OCI-LY7 (cell line): ENCODE measurements at regions not wholly inside any gene's neighbourhood (a gene's known extent, or its start where the extent isn't known, plus 50 kb on each side); places are given as distances from the start of the nearest gene placed in this dataset.

Experiments used
- BruUV-seq: library from RNA; stranded (reverse); fragments of 400-500 nt; replicated peaks from 2 replicates; lab custom pipeline; 2021; lab: Mats Ljungman, UMichigan
- CTCF ChIA-PET: fragments of 300-600 bp; sonication (Branson Sonifier 250); formaldehyde crosslinking; loops from one replicate; lab custom pipeline; 2022; ENCODE audit warnings: antibody characterized with exemption; ENCODE audit not compliant: unreplicated experiment; lab: Charles Lee
- POLR2A ChIA-PET: fragments of 300-600 bp; sonication (Branson Sonifier 250); formaldehyde crosslinking; loops from one replicate; lab custom pipeline; 2022; ENCODE audit warnings: antibody characterized with exemption; lab: Charles Lee
- DNase-seq: peaks from one replicate; pipeline ENCODE4 v3.0.0-alpha.2; 2015; ENCODE audit warnings: low spot score
- H2AFZ ChIP-seq: fragments of 200-600 bp; sonication (generic), shearing (Covaris generic); 2 replicates; pipeline ENCODE4 v1.6.1; 2014; ENCODE audit warnings: mild to moderate bottlenecking, antibody characterized with exemption, low read length, moderate library complexity
- H3K27ac ChIP-seq: fragments of 200-600 bp; sonication (generic); 2 replicates; pipeline ENCODE4 v1.5.1; 2014; ENCODE audit warnings: mixed run types, low read depth, mild to moderate bottlenecking, moderate library complexity, low read length, inconsistent platforms; ENCODE audit not compliant: poor library complexity, severe bottlenecking
- H3K36me3 ChIP-seq: fragments of 200-600 bp; sonication (generic); 2 replicates; pipeline ENCODE4 v1.6.1; 2014; ENCODE audit warnings: mild to moderate bottlenecking, antibody characterized with exemption, low read length, moderate library complexity, mixed read lengths; ENCODE audit not compliant: insufficient read depth
- H3K4me1 ChIP-seq: fragments of 200-600 bp; sonication (generic); 2 replicates; pipeline ENCODE4 v1.5.1; 2014; ENCODE audit warnings: mild to moderate bottlenecking, low read length; ENCODE audit not compliant: insufficient read depth, poor library complexity, severe bottlenecking
- H3K4me2 ChIP-seq: fragments of 200-600 bp; sonication (generic); 2 replicates; pipeline ENCODE4 v1.6.1; 2014; ENCODE audit warnings: mild to moderate bottlenecking, low read length
- H3K4me3 ChIP-seq: fragments of 200-600 bp; sonication (generic); 2 replicates; pipeline ENCODE4 v1.5.1; 2014; ENCODE audit warnings: mild to moderate bottlenecking, low read depth, low read length; ENCODE audit not compliant: poor library complexity, severe bottlenecking
- H3K79me2 ChIP-seq: fragments of 200-600 bp; sonication (generic); 2 replicates; pipeline ENCODE4 v1.6.1; 2016; ENCODE audit warnings: low read depth, mild to moderate bottlenecking, low read length, moderate library complexity, mixed read lengths; ENCODE audit not compliant: insufficient read depth
- H3K9me2 ChIP-seq: fragments of 200-600 bp; sonication (generic); 2 replicates; pipeline ENCODE4 v1.6.1; 2016; ENCODE audit warnings: mild to moderate bottlenecking, low read length, mixed read lengths; ENCODE audit not compliant: insufficient read depth
- H3K9me3 ChIP-seq: fragments of 200-600 bp; sonication (generic); 2 replicates; pipeline ENCODE4 v1.6.1; 2014; ENCODE audit warnings: mild to moderate bottlenecking, mixed run types, low read length, mixed read lengths
- H4K20me1 ChIP-seq: fragments of 200-600 bp; sonication (generic); 2 replicates; pipeline ENCODE4 v1.6.1; 2014; ENCODE audit warnings: mild to moderate bottlenecking, antibody characterized with exemption, low read length, moderate library complexity, mixed read lengths; ENCODE audit not compliant: insufficient read depth
- CTCF ChIP-seq: fragments of 200-600 bp; sonication (generic); conservative IDR thresholded peaks from 2 replicates; pipeline ENCODE4 v1.5.1; 2014; ENCODE audit warnings: mild to moderate bottlenecking, antibody characterized with exemption, low read length, moderate library complexity, mixed read lengths
- EZH2phosphoT487 ChIP-seq: fragments of 200-600 bp; sonication (generic); IDR thresholded peaks from 2 replicates; pipeline ENCODE4 v1.6.1; 2018; ENCODE audit warnings: low read depth, borderline replicate concordance, mild to moderate bottlenecking, mixed run types, antibody characterized with exemption, low read length, moderate library complexity, mixed read lengths
- intact Hi-C: fragments of 100-400 bp; cut with micrococcal nuclease; formaldehyde crosslinking; loops from one replicate; pipeline ENCODE4 v1.10.0; 2022; ENCODE audit not compliant: unreplicated experiment

- H3K27ac ChIP-seq: no peak overlapping the region
- no TSS peak for BruUV-seq
These were observed 237.8 kb downstream of the ZWINT start for GRCh38 chr10:56123247-56123646.

GRCh38 chr10:56116684-56117083 is 244.4 kb downstream of the ZWINT start:
- no peak overlapping the region for H3K4me2 ChIP-seq
- no peaks in the 10 kb centered on the region for H3K79me2 ChIP-seq
- no TSS peak for BruUV-seq
- H3K27ac ChIP-seq: no peak overlapping the region
- TF ChIP-seq CTCF: peak; percentile 59
- no peak for TF ChIP-seq EZH2phosphoT487
- H2AFZ ChIP-seq: no peak overlapping the region
- no peak for DNase-seq
- no peaks in the 10 kb centered on the region for H3K9me2 ChIP-seq
- ChIA-PET CTCF (no interaction called here), POLR2A (interaction anchor here (0.5 to 1.0 kb wide), 4 partner anchors 19 to 1475 kb away, joined by 3 to 7 read pairs (median 4); no protein-coding TSS in a partner anchor)
- H3K36me3 ChIP-seq: no peaks in the 10 kb centered on the region
- H4K20me1 ChIP-seq: no peaks in the 10 kb centered on the region
- intact Hi-C loops: no loop called here
- H3K9me3 ChIP-seq: no peaks in the 10 kb centered on the region
- no peaks in the 10 kb centered on the region for H3K4me1 ChIP-seq
- no peak overlapping the region for H3K4me3 ChIP-seq

More at GRCh38 chr10:56123247-56123646, 237.8 kb downstream of the ZWINT start:
- no peak for TF ChIP-seq EZH2phosphoT487
- no peak overlapping the region for H2AFZ ChIP-seq
- no peaks in the 10 kb centered on the region for H3K4me1 ChIP-seq
- H3K9me3 ChIP-seq: no peaks in the 10 kb centered on the region
- no peaks in the 10 kb centered on the region for H3K79me2 ChIP-seq
- DNase-seq: no peak
- H4K20me1 ChIP-seq: no peaks in the 10 kb centered on the region
- H3K9me2 ChIP-seq: no peaks in the 10 kb centered on the region; the same call in 1 of the 2 replicates
- POLR2A ChIA-PET: no interaction called here
- intact Hi-C loops: no loop called here
- no peak overlapping the region for H3K4me2 ChIP-seq
- no peak overlapping the region for H3K4me3 ChIP-seq
- CTCF ChIA-PET: no interaction called here
- no peaks in the 10 kb centered on the region for H3K36me3 ChIP-seq

- CTCF ChIA-PET: no interaction called here
These were observed 251.6 kb downstream of the ZWINT start for GRCh38 chr10:56109454-56109853.

More at GRCh38 chr10:56109454-56109853, 251.6 kb downstream of the ZWINT start:
- 0 out of 2 replicates have a peak, but pooled peaks cover 4% of the 10 kb centered on the region for H3K9me2 ChIP-seq
- no peaks in the 10 kb centered on the region for H3K79me2 ChIP-seq
- no peaks in the 10 kb centered on the region for H4K20me1 ChIP-seq
- no peak overlapping the region for H2AFZ ChIP-seq
- no peak overlapping the region for H3K4me3 ChIP-seq
- no peaks in the 10 kb centered on the region for H3K9me3 ChIP-seq
- BruUV-seq: no TSS peak
- intact Hi-C loops: no loop called here
- H3K27ac ChIP-seq: no peak overlapping the region
- no peaks in the 10 kb centered on the region for H3K36me3 ChIP-seq
- no peaks in the 10 kb centered on the region for H3K4me1 ChIP-seq
- TF ChIP-seq CTCF (no peak), EZH2phosphoT487 (no peak)
- POLR2A ChIA-PET: no interaction called here
- no peak for DNase-seq
- no peak overlapping the region for H3K4me2 ChIP-seq
